ENCODE measurements at regions not wholly inside any gene's neighbourhood (a gene's known extent, or its start where the extent isn't known, plus 50 kb on each side); places are given as distances from the start of the nearest gene placed in this dataset.

DNA sequence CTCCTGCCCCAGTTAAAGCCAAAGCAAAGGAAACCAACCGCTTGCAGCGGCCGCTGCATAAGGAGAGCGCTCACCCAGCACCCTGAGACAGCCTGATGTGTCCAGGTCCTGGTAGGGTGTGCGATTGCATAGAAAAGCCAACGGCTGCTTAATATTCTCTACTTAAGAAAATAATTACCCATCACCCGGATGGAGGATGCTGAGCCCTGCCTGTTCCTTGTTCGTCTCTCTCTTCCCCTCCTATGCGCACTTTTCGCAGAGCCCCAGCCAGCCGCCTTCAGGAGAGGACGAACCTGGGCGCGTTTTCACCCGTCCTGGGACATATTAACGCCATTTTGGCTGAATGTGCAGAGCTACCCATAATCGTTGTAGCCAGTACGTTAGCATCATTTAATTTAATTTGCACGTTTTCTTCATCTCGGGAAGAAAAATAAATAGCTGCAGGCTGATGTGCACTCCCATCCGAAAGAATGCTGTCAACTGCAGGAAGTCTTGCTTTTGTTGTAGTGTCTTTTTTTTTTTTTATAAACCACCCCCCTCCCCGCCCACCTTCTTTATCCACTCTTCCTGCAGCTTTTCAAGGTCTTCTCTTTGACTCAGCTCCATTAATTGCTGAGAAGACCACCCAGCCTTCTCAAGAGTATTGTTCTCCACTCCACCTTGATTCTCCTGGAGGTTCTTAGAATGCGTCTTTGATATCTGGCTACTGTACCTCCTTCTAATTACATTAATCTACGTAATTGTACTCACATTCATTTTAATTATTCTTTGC is 214.5 kb downstream of the TEX29 start:
- TF ChIP-seq, protein P1, sequence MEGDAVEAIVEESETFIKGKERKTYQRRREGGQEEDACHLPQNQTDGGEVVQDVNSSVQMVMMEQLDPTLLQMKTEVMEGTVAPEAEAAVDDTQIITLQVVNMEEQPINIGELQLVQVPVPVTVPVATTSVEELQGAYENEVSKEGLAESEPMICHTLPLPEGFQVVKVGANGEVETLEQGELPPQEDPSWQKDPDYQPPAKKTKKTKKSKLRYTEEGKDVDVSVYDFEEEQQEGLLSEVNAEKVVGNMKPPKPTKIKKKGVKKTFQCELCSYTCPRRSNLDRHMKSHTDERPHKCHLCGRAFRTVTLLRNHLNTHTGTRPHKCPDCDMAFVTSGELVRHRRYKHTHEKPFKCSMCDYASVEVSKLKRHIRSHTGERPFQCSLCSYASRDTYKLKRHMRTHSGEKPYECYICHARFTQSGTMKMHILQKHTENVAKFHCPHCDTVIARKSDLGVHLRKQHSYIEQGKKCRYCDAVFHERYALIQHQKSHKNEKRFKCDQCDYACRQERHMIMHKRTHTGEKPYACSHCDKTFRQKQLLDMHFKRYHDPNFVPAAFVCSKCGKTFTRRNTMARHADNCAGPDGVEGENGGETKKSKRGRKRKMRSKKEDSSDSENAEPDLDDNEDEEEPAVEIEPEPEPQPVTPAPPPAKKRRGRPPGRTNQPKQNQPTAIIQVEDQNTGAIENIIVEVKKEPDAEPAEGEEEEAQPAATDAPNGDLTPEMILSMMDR (IDR thresholded peaks at IDR 0.05; ENCODE audit: low read length) = no peak
- TF ChIP-seq EZH2phosphoT487 (IDR thresholded peaks at IDR 0.05; ENCODE audit: low read length) = no peak
